ENCODE measurements at regions not wholly inside any gene's neighbourhood (a gene's known extent, or its start where the extent isn't known, plus 50 kb on each side); places are given as distances from the start of the nearest gene placed in this dataset.

GRCh38 chr4:137384476-137384875, 147.8 kb downstream of the PCDH18 start:
- TF ChIP-seq CTCF (IDR thresholded peaks at IDR 0.05 in 4 of 5, conservative IDR thresholded peaks at IDR 0.05 in 1 of 5) = no peak
- no peak for TF ChIP-seq POLR2A (IDR thresholded peaks at IDR 0.05)
